Omental fat pad (tissue), 3 donors: ENCODE measurements at regions not wholly inside any gene's neighbourhood (a gene's known extent, or its start where the extent isn't known, plus 50 kb on each side); places are given as distances from the start of the nearest gene placed in this dataset.

Source experiments
- ATAC-seq: fragments of 150-250 bp; one replicate; pipeline ENCODE4 v1.9.1; 2016; ENCODE audit warnings: mild to moderate bottlenecking, moderate library complexity; ENCODE audit not compliant: low FRiP score
- DNase-seq: peaks from one replicate; pipeline ENCODE4 v3.0.0-alpha.2; 2019; ENCODE audit warnings: low spot score
- TF ChIP-seq, protein P1 (sequence below), 3 donors: fragments of 450-650 bp; IDR thresholded peaks; one replicate each; pipeline ENCODE4 v1.5.1; 2016 to 2017; ENCODE audit warnings: antibody characterized with exemption in 3 of 3, mild to moderate bottlenecking in 3 of 3, moderate library complexity in 2 of 3

DNA sequence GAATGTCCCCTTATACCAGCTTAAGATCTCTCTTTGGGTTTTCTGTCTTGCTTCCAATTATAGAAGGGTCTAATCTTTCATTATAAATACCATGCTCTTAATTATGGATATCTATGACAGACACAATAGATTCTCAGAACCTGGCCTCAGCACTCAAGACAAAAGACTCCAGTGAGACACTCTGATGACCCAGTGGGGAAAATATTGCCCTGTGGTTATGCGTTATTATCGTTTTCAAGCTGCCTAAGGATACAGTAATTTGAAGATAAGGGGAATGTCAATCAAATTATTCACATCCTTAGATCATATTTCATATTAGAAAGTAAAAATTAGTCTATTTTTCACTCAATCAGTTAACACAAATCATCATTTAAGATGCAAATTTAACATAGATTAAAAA lies 748.8 kb downstream of the XPNPEP1 start:
- no peak for DNase-seq
- no peak for ATAC-seq
- TF ChIP-seq, protein P1, sequence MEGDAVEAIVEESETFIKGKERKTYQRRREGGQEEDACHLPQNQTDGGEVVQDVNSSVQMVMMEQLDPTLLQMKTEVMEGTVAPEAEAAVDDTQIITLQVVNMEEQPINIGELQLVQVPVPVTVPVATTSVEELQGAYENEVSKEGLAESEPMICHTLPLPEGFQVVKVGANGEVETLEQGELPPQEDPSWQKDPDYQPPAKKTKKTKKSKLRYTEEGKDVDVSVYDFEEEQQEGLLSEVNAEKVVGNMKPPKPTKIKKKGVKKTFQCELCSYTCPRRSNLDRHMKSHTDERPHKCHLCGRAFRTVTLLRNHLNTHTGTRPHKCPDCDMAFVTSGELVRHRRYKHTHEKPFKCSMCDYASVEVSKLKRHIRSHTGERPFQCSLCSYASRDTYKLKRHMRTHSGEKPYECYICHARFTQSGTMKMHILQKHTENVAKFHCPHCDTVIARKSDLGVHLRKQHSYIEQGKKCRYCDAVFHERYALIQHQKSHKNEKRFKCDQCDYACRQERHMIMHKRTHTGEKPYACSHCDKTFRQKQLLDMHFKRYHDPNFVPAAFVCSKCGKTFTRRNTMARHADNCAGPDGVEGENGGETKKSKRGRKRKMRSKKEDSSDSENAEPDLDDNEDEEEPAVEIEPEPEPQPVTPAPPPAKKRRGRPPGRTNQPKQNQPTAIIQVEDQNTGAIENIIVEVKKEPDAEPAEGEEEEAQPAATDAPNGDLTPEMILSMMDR (IDR thresholded peaks at IDR 0.05): no peak

- no peak for DNase-seq
- TF ChIP-seq, protein P1 (IDR thresholded peaks at IDR 0.05): no peak
- ATAC-seq: no peak
Measured at GRCh38 chr10:109173937-109174336, 749.4 kb downstream of the XPNPEP1 start.

DNA sequence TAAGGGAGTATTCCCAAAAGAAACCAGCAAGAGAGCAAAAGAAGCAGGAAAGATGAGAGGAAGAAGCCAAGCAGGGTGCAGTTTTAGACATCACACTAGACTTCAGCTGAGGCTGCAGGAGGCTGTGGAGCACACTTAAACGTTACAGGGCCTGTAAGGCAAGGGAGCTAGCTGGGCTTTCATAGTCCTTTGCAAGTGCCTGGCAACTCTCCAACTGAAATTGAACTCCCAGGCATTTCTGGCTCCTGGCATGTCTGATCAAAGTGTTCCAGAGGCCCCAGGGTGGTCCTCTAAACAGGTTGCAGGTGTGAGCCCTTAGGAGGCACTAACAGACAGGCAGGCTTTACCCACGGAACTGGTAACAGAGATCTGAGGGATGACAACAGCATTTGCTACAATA lies 750.2 kb downstream of the XPNPEP1 start:
- TF ChIP-seq, protein P1 (IDR thresholded peaks at IDR 0.05): no peak
- ATAC-seq (no peak), DNase-seq (no peak)

GRCh38 chr10:109166935-109167334 lies 756.4 kb downstream of the XPNPEP1 start:
- ATAC-seq (no peak), DNase-seq (no peak)
- TF ChIP-seq, protein P1 (IDR thresholded peaks at IDR 0.05): no peak

- ATAC-seq (no peak), DNase-seq (no peak)
- TF ChIP-seq, protein P1 (IDR thresholded peaks at IDR 0.05): no peak
Measured at GRCh38 chr10:109159351-109159750, 764.0 kb downstream of the XPNPEP1 start.

DNA sequence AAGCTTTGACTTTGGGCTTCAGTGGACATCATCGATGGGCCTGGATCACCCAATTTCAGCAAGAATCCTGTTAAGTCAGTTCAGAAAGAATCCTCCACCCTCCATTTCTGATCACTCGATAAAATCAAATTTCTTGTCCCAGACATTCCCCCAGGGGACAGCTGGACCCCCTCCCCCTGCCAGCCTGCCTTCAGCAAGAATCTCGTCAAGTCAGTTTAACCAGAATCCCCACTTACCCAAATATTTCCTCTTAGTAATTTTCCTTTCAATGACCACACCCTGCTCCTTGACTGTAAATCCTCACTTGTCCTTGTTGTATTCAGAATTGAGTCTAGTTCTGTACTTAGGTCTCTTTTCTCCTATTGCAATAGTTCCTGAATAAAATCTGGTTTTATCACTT lies 766.9 kb downstream of the XPNPEP1 start:
- DNase-seq: no peak
- ATAC-seq: no peak
- TF ChIP-seq, protein P1 (IDR thresholded peaks at IDR 0.05): no peak

DNA sequence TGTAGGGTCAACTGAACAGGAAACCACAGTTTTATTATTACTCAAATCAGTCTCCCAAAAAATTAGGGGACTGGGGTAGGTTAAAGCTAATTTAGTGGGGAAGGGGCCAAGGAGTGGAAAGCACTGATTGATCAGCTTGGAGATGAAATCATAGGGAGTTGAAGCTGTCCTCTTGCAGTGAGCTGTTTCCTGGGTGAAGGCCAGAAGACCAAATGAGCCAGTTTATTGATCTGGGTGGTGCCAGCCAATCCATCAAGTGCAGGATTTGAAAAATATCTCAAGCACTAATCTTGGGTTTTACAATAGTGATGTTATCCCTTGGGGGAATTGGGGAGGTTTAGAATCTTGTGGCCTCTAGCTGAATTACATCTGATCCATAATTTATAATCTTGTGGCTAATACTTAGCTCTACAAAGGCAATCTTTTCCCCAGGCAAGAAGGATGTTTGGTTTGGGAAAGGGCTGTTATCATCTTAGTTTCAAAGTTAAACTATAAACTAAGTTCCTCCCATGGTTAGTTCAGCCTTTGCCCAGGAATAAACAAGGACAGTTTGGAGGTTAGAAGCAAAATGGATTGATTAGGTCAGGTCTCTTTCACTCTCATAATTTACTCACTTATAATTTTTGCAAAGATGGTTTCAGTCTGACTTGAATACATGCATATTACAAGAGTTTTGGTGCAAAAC lies 773.5 kb downstream of the XPNPEP1 start:
- no peak for DNase-seq
- ATAC-seq: no peak
- TF ChIP-seq, protein P1 (IDR thresholded peaks at IDR 0.05): no peak
